Testis (tissue), 2 donors: ENCODE measurements at regions not wholly inside any gene's neighbourhood (a gene's known extent, or its start where the extent isn't known, plus 50 kb on each side); places are given as distances from the start of the nearest gene placed in this dataset.

Experiments
- POLR2A ChIP-seq: fragments of 450-650 bp; IDR thresholded peaks from one replicate; pipeline ENCODE4 v1.6.1; 2017; ENCODE audit warnings: antibody characterized with exemption, mild to moderate bottlenecking, moderate library complexity
- TF ChIP-seq, protein P1 (sequence below), 3 experiments: fragments of 450-650 bp in 2 of 3; fragments of 200-600 bp in 1 of 3; sonication (generic) in 1 of 3; IDR thresholded peaks; one replicate each; pipeline ENCODE4 v1.5.1; 2016 to 2019; ENCODE audit warnings: antibody characterized with exemption in 3 of 3, mild to moderate bottlenecking in 2 of 3, moderate library complexity in 1 of 3

DNA sequence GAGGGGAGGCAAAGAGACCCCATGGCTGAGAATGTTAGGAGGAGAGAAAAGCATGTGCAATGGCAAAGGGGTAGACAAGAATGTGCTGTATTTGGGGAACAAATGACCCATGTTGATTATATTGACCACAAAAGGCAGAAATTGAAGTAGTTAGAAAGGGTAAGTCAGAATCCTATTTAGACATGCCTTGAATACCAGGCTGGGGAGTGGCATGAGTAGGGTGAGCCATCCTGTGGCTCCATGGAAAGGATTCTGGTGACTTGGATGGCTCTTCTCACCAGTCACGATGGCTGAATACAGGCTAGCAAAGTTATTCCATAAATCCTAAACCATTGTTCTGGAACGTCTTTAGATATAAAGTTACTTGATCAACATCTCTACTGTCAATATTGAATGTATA, 73.4 kb upstream of the MEF2C start:
- TF ChIP-seq POLR2A: no peak
- TF ChIP-seq, protein P1, sequence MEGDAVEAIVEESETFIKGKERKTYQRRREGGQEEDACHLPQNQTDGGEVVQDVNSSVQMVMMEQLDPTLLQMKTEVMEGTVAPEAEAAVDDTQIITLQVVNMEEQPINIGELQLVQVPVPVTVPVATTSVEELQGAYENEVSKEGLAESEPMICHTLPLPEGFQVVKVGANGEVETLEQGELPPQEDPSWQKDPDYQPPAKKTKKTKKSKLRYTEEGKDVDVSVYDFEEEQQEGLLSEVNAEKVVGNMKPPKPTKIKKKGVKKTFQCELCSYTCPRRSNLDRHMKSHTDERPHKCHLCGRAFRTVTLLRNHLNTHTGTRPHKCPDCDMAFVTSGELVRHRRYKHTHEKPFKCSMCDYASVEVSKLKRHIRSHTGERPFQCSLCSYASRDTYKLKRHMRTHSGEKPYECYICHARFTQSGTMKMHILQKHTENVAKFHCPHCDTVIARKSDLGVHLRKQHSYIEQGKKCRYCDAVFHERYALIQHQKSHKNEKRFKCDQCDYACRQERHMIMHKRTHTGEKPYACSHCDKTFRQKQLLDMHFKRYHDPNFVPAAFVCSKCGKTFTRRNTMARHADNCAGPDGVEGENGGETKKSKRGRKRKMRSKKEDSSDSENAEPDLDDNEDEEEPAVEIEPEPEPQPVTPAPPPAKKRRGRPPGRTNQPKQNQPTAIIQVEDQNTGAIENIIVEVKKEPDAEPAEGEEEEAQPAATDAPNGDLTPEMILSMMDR (IDR thresholded peaks at IDR 0.05): no peak
